ENCODE measurements at regions not wholly inside any gene's neighbourhood (a gene's known extent, or its start where the extent isn't known, plus 50 kb on each side); places are given as distances from the start of the nearest gene placed in this dataset.

GRCh38 chr17:71118039-71118438 is 948.7 kb downstream of the KCNJ2 start:
- Histone ChIP-seq H3K27me3 (ENCODE audit: control insufficient read depth, insufficient read depth, low read length) (no peaks in the 10 kb centered on the region; the same call in 1 of the 2 replicates), H3K9me3 (ENCODE audit: control insufficient read depth, insufficient read depth, low read length) (no peaks in the 10 kb centered on the region), H3K36me3 (ENCODE audit: control insufficient read depth, insufficient read depth, low read length) (no peaks in the 10 kb centered on the region)

GRCh38 chr17:71127416-71127815 is 958.1 kb downstream of the KCNJ2 start:
- H3K9me3 ChIP-seq (ENCODE audit: control insufficient read depth, insufficient read depth, low read length), result no peaks in the 10 kb centered on the region; the same call in 1 of the 2 replicates
- no peak overlapping the region for H3K9ac ChIP-seq (ENCODE audit: low read depth, low read length)
- H3K4me3 ChIP-seq (ENCODE audit: low read depth, low read length), result no peak overlapping the region
- no peaks in the 10 kb centered on the region for H3K36me3 ChIP-seq (ENCODE audit: control insufficient read depth, insufficient read depth, low read length)
- H3K27me3 ChIP-seq (ENCODE audit: control insufficient read depth, insufficient read depth, low read length), result no peaks in the 10 kb centered on the region
- no peak overlapping the region for H3K27ac ChIP-seq (ENCODE audit: low read depth, low read length)
- no peaks in the 10 kb centered on the region for H3K4me1 ChIP-seq (ENCODE audit: control insufficient read depth, insufficient read depth, low read length)

More at GRCh38 chr17:71118039-71118438, 948.7 kb downstream of the KCNJ2 start:
- Histone ChIP-seq H3K27ac (ENCODE audit: low read depth, low read length) (no peak overlapping the region), H3K4me1 (ENCODE audit: control insufficient read depth, insufficient read depth, low read length) (peaks cover 5% of the 10 kb centered on the region; the same call in 1 of the 2 replicates), H3K4me3 (ENCODE audit: low read depth, low read length) (no peak overlapping the region), H3K9ac (ENCODE audit: low read depth, low read length) (no peak overlapping the region)

GRCh38 chr17:71142333-71142732 is 973.0 kb downstream of the KCNJ2 start:
- Histone ChIP-seq H3K27me3 (ENCODE audit: control insufficient read depth, insufficient read depth, low read length) (no peaks in the 10 kb centered on the region), H3K9me3 (ENCODE audit: control insufficient read depth, insufficient read depth, low read length) (no peaks in the 10 kb centered on the region), H3K4me1 (ENCODE audit: control insufficient read depth, insufficient read depth, low read length) (no peaks in the 10 kb centered on the region), H3K9ac (ENCODE audit: low read depth, low read length) (no peak overlapping the region), H3K27ac (ENCODE audit: low read depth, low read length) (no peak overlapping the region), H3K36me3 (ENCODE audit: control insufficient read depth, insufficient read depth, low read length) (no peaks in the 10 kb centered on the region), H3K4me3 (ENCODE audit: low read depth, low read length) (no peak overlapping the region)

GRCh38 chr17:71145486-71145885 is 975.3 kb upstream of the SOX9 start:
- Histone ChIP-seq H3K27me3 (ENCODE audit: control insufficient read depth, insufficient read depth, low read length) (no peaks in the 10 kb centered on the region), H3K4me3 (ENCODE audit: low read depth, low read length) (no peak overlapping the region), H3K27ac (ENCODE audit: low read depth, low read length) (no peak overlapping the region), H3K36me3 (ENCODE audit: control insufficient read depth, insufficient read depth, low read length) (no peaks in the 10 kb centered on the region), H3K4me1 (ENCODE audit: control insufficient read depth, insufficient read depth, low read length) (no peaks in the 10 kb centered on the region), H3K9ac (ENCODE audit: low read depth, low read length) (no peak overlapping the region), H3K9me3 (ENCODE audit: control insufficient read depth, insufficient read depth, low read length) (no peaks in the 10 kb centered on the region)

GRCh38 chr17:71147906-71148305 is 972.9 kb upstream of the SOX9 start:
- Histone ChIP-seq H3K36me3 (ENCODE audit: control insufficient read depth, insufficient read depth, low read length) (no peaks in the 10 kb centered on the region), H3K27me3 (ENCODE audit: control insufficient read depth, insufficient read depth, low read length) (no peaks in the 10 kb centered on the region), H3K9ac (ENCODE audit: low read depth, low read length) (no peak overlapping the region), H3K4me3 (ENCODE audit: low read depth, low read length) (no peak overlapping the region), H3K4me1 (ENCODE audit: control insufficient read depth, insufficient read depth, low read length) (no peaks in the 10 kb centered on the region), H3K9me3 (ENCODE audit: control insufficient read depth, insufficient read depth, low read length) (no peaks in the 10 kb centered on the region), H3K27ac (ENCODE audit: low read depth, low read length) (no peak overlapping the region)

GRCh38 chr17:71149607-71150006 is 971.2 kb upstream of the SOX9 start:
- H3K4me1 ChIP-seq (ENCODE audit: control insufficient read depth, insufficient read depth, low read length), result no peaks in the 10 kb centered on the region
- H3K27ac ChIP-seq (ENCODE audit: low read depth, low read length), result no peak overlapping the region
- H3K36me3 ChIP-seq (ENCODE audit: control insufficient read depth, insufficient read depth, low read length), result no peaks in the 10 kb centered on the region
- no peaks in the 10 kb centered on the region for H3K9me3 ChIP-seq (ENCODE audit: control insufficient read depth, insufficient read depth, low read length)
- H3K9ac ChIP-seq (ENCODE audit: low read depth, low read length), result no peak overlapping the region
- no peak overlapping the region for H3K4me3 ChIP-seq (ENCODE audit: low read depth, low read length)
- no peaks in the 10 kb centered on the region for H3K27me3 ChIP-seq (ENCODE audit: control insufficient read depth, insufficient read depth, low read length)

- no peak overlapping the region for H3K4me3 ChIP-seq (ENCODE audit: low read depth, low read length)
- no peaks in the 10 kb centered on the region for H3K27me3 ChIP-seq (ENCODE audit: control insufficient read depth, insufficient read depth, low read length)
- H3K9ac ChIP-seq (ENCODE audit: low read depth, low read length), result no peak overlapping the region
- H3K4me1 ChIP-seq (ENCODE audit: control insufficient read depth, insufficient read depth, low read length), result no peaks in the 10 kb centered on the region
- H3K27ac ChIP-seq (ENCODE audit: low read depth, low read length), result no peak overlapping the region
- H3K9me3 ChIP-seq (ENCODE audit: control insufficient read depth, insufficient read depth, low read length), result no peaks in the 10 kb centered on the region
- H3K36me3 ChIP-seq (ENCODE audit: control insufficient read depth, insufficient read depth, low read length), result no peaks in the 10 kb centered on the region
These were observed 963.5 kb upstream of the SOX9 start for GRCh38 chr17:71157297-71157696.

GRCh38 chr17:71158437-71158836 is 962.4 kb upstream of the SOX9 start:
- no peak overlapping the region for H3K27ac ChIP-seq (ENCODE audit: low read depth, low read length)
- H3K36me3 ChIP-seq (ENCODE audit: control insufficient read depth, insufficient read depth, low read length), result no peaks in the 10 kb centered on the region
- no peak overlapping the region for H3K9ac ChIP-seq (ENCODE audit: low read depth, low read length)
- no peaks in the 10 kb centered on the region for H3K4me1 ChIP-seq (ENCODE audit: control insufficient read depth, insufficient read depth, low read length)
- no peak overlapping the region for H3K4me3 ChIP-seq (ENCODE audit: low read depth, low read length)
- H3K9me3 ChIP-seq (ENCODE audit: control insufficient read depth, insufficient read depth, low read length), result no peaks in the 10 kb centered on the region
- H3K27me3 ChIP-seq (ENCODE audit: control insufficient read depth, insufficient read depth, low read length), result no peaks in the 10 kb centered on the region

- H3K9ac ChIP-seq (ENCODE audit: low read depth, low read length), result no peak overlapping the region
- no peak overlapping the region for H3K27ac ChIP-seq (ENCODE audit: low read depth, low read length)
- no peaks in the 10 kb centered on the region for H3K36me3 ChIP-seq (ENCODE audit: control insufficient read depth, insufficient read depth, low read length)
- no peaks in the 10 kb centered on the region for H3K27me3 ChIP-seq (ENCODE audit: control insufficient read depth, insufficient read depth, low read length)
- H3K4me3 ChIP-seq (ENCODE audit: low read depth, low read length), result no peak overlapping the region
- no peaks in the 10 kb centered on the region for H3K4me1 ChIP-seq (ENCODE audit: control insufficient read depth, insufficient read depth, low read length)
- H3K9me3 ChIP-seq (ENCODE audit: control insufficient read depth, insufficient read depth, low read length), result no peaks in the 10 kb centered on the region
These were observed 957.6 kb upstream of the SOX9 start for GRCh38 chr17:71163121-71163812.

GRCh38 chr17:71163813-71164122 is 957.1 kb upstream of the SOX9 start:
- Histone ChIP-seq H3K27me3 (ENCODE audit: control insufficient read depth, insufficient read depth, low read length) (no peaks in the 10 kb centered on the region), H3K36me3 (ENCODE audit: control insufficient read depth, insufficient read depth, low read length) (no peaks in the 10 kb centered on the region), H3K27ac (ENCODE audit: low read depth, low read length) (no peak overlapping the region), H3K9me3 (ENCODE audit: control insufficient read depth, insufficient read depth, low read length) (no peaks in the 10 kb centered on the region), H3K4me3 (ENCODE audit: low read depth, low read length) (no peak overlapping the region), H3K4me1 (ENCODE audit: control insufficient read depth, insufficient read depth, low read length) (no peaks in the 10 kb centered on the region), H3K9ac (ENCODE audit: low read depth, low read length) (no peak overlapping the region)

- Histone ChIP-seq H3K4me3 (ENCODE audit: low read depth, low read length) (no peak overlapping the region), H3K9ac (ENCODE audit: low read depth, low read length) (no peak overlapping the region), H3K27me3 (ENCODE audit: control insufficient read depth, insufficient read depth, low read length) (no peaks in the 10 kb centered on the region), H3K4me1 (ENCODE audit: control insufficient read depth, insufficient read depth, low read length) (no peaks in the 10 kb centered on the region), H3K36me3 (ENCODE audit: control insufficient read depth, insufficient read depth, low read length) (no peaks in the 10 kb centered on the region), H3K27ac (ENCODE audit: low read depth, low read length) (no peak overlapping the region), H3K9me3 (ENCODE audit: control insufficient read depth, insufficient read depth, low read length) (no peaks in the 10 kb centered on the region)
These were observed 956.3 kb upstream of the SOX9 start for GRCh38 chr17:71164561-71164960.

Measured in HUES48 (cell line).